Left ventricle myocardium inferior (tissue), 1 donor: ENCODE measurements at regions not wholly inside any gene's neighbourhood (a gene's known extent, or its start where the extent isn't known, plus 50 kb on each side); places are given as distances from the start of the nearest gene placed in this dataset.

Experiments used
- DNase-seq: peaks from one replicate; pipeline ENCODE4 v3.0.0-alpha.2; 2020
- H3K27ac ChIP-seq: fragments of 200-600 bp; replicated peaks from 2 replicates; pipeline ENCODE4 v1.8.0; 2021
- H3K27me3 ChIP-seq: fragments of 200-600 bp; 2 replicates; pipeline ENCODE4 v1.8.0; 2021; ENCODE audit warnings: low read depth
- H3K36me3 ChIP-seq: fragments of 200-600 bp; 2 replicates; pipeline ENCODE4 v1.8.0; 2021
- H3K4me1 ChIP-seq: fragments of 200-600 bp; 2 replicates; pipeline ENCODE4 v1.8.0; 2021
- H3K4me3 ChIP-seq: fragments of 200-600 bp; 2 replicates; pipeline ENCODE4 v1.8.0; 2021; ENCODE audit warnings: mild to moderate bottlenecking, moderate library complexity
- H3K9me3 ChIP-seq: fragments of 200-600 bp; replicated peaks from 2 replicates; pipeline ENCODE4 v1.8.0; 2021
- CTCF ChIP-seq: fragments of 200-600 bp; IDR thresholded peaks from 2 replicates; pipeline ENCODE4 v1.8.0; 2021; ENCODE audit warnings: antibody characterized with exemption, mild to moderate bottlenecking, borderline replicate concordance
- intact Hi-C: fragments of 100-400 bp; cut with micrococcal nuclease; formaldehyde crosslinking; loops from one replicate; pipeline ENCODE4 v1.11.0; 2022
- donor health status: DM: no; HTN: yes; CAD: no; lungs with severe emphysema.

DNA sequence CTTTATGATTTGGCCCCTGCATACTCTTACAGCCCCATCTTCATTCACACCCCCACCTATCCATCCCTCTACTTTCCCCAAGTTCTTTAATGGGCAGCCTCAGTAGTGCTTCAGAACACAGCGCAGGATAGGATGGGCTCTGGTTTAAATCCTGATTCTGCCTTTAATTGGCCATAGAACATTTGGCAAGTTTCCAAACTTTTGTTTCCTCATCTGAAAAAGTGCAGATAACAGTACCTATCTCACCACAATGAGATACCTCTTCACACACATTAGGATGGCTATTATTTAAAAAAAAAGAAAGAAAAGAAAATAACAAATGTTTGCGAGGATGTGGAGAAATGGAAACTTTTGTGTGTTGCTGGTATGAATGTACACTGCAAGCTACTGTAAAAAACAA lies 142.5 kb upstream of the VANGL1 start:
- Histone ChIP-seq H3K27me3 (no peaks in the 10 kb centered on the region), H3K27ac (no peak overlapping the region), H3K36me3 (no peaks in the 10 kb centered on the region), H3K4me1 (no peaks in the 10 kb centered on the region), H3K4me3 (no peak overlapping the region), H3K9me3 (no peaks in the 10 kb centered on the region)
- no peak for DNase-seq
- intact Hi-C loops = no loop called here
- TF ChIP-seq CTCF = no peak

DNA sequence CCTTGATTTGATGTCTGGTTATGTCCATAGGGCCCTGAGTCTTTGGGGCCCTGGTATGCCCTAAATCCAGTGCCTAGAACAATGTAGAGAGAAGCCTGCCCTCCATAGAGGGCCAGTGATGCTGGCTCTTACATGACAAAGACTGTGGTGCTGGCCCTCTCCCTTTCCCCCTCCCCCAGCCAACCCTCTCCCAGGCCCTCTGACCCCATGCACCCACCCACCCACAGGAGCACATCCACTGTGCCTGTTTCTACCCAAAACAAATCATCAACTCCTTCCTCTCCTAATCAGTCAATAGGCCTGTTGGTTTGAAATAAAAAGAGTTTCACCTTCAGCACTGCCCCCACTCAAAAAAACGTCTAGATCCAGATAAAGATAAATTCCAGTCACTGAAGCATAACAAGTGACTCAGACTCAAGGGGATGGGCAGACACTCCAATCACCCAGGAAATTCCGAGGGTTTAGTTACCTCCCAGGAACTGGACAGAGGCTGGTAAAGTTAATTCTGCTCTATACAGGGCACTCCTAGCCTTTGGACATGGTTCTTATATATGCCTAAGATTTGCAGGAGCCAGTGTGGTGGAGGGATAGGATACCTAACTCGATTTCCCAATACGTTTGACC lies 144.8 kb upstream of the VANGL1 start:
- Histone ChIP-seq H3K4me3 (no peak overlapping the region), H3K4me1 (no peaks in the 10 kb centered on the region), H3K27me3 (no peaks in the 10 kb centered on the region), H3K36me3 (no peaks in the 10 kb centered on the region), H3K9me3 (no peaks in the 10 kb centered on the region), H3K27ac (no peak overlapping the region)
- no peak for TF ChIP-seq CTCF
- intact Hi-C loops = no loop called here
- no peak for DNase-seq

- no peaks in the 10 kb centered on the region for H3K4me1 ChIP-seq
- no peaks in the 10 kb centered on the region for H3K36me3 ChIP-seq
- no peaks in the 10 kb centered on the region for H3K27me3 ChIP-seq
- H3K27ac ChIP-seq = no peak overlapping the region
- TF ChIP-seq CTCF = no peak
- H3K4me3 ChIP-seq = no peak overlapping the region
- intact Hi-C loops = no loop called here
- H3K9me3 ChIP-seq = no peaks in the 10 kb centered on the region
- DNase-seq = no peak
Measured at GRCh38 chr1:115495625-115496024, 146.1 kb upstream of the VANGL1 start.

- Histone ChIP-seq H3K4me3 (no peak overlapping the region), H3K27me3 (no peaks in the 10 kb centered on the region), H3K27ac (no peak overlapping the region), H3K9me3 (no peaks in the 10 kb centered on the region), H3K4me1 (no peaks in the 10 kb centered on the region), H3K36me3 (no peaks in the 10 kb centered on the region)
- no peak for DNase-seq
- intact Hi-C loops = no loop called here
- no peak for TF ChIP-seq CTCF
Measured at GRCh38 chr1:115495111-115495510, 146.7 kb upstream of the VANGL1 start.

DNA sequence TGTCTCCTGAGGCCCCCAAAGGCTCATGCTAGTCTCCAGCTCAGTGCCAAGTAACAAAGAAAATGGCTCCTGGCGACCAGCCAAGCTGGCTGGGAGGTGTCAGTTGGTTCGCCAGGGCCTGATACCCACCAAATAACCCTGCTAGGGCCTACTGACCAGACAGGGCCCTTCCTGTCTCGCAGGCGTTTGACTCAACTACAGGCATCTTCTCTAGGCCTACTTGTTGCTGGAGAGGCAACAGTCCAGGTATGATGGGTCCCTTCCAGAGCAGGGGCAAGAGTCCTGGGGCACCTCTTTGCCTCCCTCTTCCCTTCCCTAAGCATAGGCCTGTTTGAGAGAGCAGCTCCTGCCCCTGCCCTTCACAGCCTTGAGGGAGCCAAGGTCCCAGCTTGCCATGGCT lies 147.9 kb upstream of the VANGL1 start:
- H3K27me3 ChIP-seq = no peaks in the 10 kb centered on the region
- H3K27ac ChIP-seq = no peak overlapping the region
- H3K4me1 ChIP-seq = no peaks in the 10 kb centered on the region
- intact Hi-C loops = no loop called here
- no peak for TF ChIP-seq CTCF
- no peaks in the 10 kb centered on the region for H3K36me3 ChIP-seq
- no peak overlapping the region for H3K4me3 ChIP-seq
- no peak for DNase-seq
- H3K9me3 ChIP-seq = no peaks in the 10 kb centered on the region
